ENCODE measurements at regions not wholly inside any gene's neighbourhood (a gene's known extent, or its start where the extent isn't known, plus 50 kb on each side); places are given as distances from the start of the nearest gene placed in this dataset.

DNA sequence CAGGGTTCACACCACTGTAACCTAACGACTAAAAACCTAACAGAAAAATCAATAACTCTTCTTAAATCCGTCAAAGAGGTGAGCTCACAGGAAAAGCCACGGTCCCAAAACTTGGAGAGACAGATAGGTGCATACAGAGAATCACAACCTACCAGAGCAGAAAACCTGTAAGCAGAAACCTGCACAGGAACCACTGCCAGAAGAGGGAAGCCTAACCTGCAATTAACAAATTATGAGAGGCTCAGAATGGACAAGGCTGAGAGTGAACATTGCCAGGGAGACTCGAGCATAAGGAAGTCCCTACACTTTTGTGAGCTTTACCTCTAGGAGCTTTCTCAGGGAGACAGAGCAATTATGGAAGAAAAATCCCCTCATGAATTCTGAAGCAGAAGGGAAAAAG, 156.2 kb upstream of the NETO1 start (continued):
- TF ChIP-seq ARNTL (CRISPR knock-in tag; IDR thresholded peaks at IDR 0.05; ENCODE audit: borderline replicate concordance, low read depth), result no peak

DNA sequence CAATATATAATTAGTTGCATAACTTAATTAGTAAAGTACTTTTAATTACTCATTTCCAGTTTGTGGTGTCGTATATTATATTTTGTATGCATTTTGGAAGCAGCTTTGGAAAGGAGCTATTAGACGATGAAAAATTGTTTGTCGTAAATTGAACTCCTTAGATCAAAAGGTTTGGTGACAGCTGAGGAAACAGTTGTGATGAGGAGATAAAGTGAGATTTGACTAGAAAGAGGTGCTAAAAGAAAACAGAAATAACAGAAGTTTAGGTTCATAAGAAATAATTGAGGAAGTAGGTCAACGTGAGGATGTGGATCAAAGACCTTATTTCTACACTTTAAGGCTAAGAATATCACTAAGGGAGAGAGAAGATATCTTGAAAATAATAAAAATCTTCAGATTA, 141.9 kb upstream of the NETO1 start:
- no peak for TF ChIP-seq PPARA (CRISPR knock-in tag; IDR thresholded peaks at IDR 0.05; ENCODE audit: borderline replicate concordance)
- TF ChIP-seq, protein P1, sequence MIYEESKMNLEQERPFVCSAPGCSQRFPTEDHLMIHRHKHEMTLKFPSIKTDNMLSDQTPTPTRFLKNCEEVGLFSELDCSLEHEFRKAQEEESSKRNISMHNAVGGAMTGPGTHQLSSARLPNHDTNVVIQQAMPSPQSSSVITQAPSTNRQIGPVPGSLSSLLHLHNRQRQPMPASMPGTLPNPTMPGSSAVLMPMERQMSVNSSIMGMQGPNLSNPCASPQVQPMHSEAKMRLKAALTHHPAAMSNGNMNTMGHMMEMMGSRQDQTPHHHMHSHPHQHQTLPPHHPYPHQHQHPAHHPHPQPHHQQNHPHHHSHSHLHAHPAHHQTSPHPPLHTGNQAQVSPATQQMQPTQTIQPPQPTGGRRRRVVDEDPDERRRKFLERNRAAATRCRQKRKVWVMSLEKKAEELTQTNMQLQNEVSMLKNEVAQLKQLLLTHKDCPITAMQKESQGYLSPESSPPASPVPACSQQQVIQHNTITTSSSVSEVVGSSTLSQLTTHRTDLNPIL (CRISPR knock-in tag; IDR thresholded peaks at IDR 0.05; ENCODE audit: low read depth), result no peak
- TF ChIP-seq TOX (CRISPR knock-in tag; IDR thresholded peaks at IDR 0.05; ENCODE audit: borderline replicate concordance), result no peak
- TF ChIP-seq, protein P2, sequence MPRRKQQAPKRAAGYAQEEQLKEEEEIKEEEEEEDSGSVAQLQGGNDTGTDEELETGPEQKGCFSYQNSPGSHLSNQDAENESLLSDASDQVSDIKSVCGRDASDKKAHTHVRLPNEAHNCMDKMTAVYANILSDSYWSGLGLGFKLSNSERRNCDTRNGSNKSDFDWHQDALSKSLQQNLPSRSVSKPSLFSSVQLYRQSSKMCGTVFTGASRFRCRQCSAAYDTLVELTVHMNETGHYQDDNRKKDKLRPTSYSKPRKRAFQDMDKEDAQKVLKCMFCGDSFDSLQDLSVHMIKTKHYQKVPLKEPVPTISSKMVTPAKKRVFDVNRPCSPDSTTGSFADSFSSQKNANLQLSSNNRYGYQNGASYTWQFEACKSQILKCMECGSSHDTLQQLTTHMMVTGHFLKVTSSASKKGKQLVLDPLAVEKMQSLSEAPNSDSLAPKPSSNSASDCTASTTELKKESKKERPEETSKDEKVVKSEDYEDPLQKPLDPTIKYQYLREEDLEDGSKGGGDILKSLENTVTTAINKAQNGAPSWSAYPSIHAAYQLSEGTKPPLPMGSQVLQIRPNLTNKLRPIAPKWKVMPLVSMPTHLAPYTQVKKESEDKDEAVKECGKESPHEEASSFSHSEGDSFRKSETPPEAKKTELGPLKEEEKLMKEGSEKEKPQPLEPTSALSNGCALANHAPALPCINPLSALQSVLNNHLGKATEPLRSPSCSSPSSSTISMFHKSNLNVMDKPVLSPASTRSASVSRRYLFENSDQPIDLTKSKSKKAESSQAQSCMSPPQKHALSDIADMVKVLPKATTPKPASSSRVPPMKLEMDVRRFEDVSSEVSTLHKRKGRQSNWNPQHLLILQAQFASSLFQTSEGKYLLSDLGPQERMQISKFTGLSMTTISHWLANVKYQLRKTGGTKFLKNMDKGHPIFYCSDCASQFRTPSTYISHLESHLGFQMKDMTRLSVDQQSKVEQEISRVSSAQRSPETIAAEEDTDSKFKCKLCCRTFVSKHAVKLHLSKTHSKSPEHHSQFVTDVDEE (CRISPR knock-in tag; IDR thresholded peaks at IDR 0.05), result no peak
- no peak for TF ChIP-seq ARNTL (CRISPR knock-in tag; IDR thresholded peaks at IDR 0.05; ENCODE audit: borderline replicate concordance, low read depth)
- no peak for TF ChIP-seq GLIS3 (CRISPR knock-in tag; IDR thresholded peaks at IDR 0.05)
- TF ChIP-seq TCF4 (CRISPR knock-in tag; IDR thresholded peaks at IDR 0.05; ENCODE audit: borderline replicate concordance), result no peak
- TF ChIP-seq RARB (CRISPR knock-in tag; IDR thresholded peaks at IDR 0.05), result no peak
- no peak for ATAC-seq

DNA sequence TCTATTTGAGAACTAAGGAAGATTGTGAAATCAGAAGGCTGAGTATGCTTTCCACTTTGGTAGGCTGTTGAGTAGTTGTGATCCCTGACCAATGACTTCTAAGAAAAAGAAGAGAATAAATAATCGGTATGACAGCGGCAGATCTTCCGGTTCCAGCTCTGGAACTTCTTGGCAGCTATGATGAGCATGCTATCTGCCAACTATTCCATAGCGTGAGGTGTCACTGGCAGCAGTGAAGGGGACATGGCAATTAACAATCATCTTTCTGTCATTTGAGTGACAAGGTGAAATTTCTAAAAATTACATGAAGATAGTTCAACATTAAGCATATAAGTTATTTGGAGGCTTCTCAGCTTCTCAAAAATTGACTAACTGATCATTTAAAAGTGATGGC, 140.1 kb upstream of the NETO1 start:
- TF ChIP-seq ZNF8 (CRISPR knock-in tag; IDR thresholded peaks at IDR 0.05), result no peak
- no peak for TF ChIP-seq ISL1 (CRISPR knock-in tag; IDR thresholded peaks at IDR 0.05)
- no peak for TF ChIP-seq BACH2 (CRISPR knock-in tag; IDR thresholded peaks at IDR 0.05; ENCODE audit: borderline replicate concordance)
- no peak for ATAC-seq

DNA sequence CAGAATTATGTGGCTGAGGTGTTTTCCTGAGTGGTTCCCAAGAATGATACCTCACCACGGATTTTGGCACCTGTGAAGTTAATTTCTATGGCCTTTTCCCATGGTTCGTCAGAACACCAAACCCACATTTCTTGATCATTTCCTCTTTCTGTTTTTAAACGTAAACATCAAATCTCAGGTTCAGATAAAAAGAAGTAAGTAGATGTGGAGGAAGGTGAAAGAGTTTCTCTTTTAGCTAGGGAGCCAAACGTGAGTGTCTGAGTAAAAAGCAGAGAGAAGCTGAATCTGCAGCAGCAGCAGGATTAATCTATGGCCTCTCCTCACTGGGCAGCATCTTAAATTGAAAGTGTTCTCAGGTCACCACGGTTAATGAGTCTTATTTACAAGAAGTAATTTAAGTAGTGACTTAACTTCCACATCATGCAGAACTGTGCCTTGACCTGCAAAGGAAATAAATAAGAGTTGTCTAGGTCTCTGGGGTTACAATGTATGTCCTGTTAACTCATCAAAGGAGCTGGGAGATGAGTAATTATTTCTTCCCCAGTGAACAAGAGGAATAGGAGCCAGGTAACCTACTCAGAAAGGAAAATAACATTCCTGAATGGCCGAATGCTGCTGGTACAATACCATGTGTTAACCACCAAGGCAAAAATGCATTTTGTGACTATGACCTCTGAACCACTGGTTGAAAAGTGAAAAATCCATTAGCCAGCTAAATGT, 139.6 kb upstream of the NETO1 start:
- TF ChIP-seq ZFP3 (CRISPR knock-in tag; IDR thresholded peaks at IDR 0.05), result no peak
- no peak for TF ChIP-seq ARNTL (CRISPR knock-in tag; IDR thresholded peaks at IDR 0.05; ENCODE audit: borderline replicate concordance, low read depth)
- TF ChIP-seq, protein P3, sequence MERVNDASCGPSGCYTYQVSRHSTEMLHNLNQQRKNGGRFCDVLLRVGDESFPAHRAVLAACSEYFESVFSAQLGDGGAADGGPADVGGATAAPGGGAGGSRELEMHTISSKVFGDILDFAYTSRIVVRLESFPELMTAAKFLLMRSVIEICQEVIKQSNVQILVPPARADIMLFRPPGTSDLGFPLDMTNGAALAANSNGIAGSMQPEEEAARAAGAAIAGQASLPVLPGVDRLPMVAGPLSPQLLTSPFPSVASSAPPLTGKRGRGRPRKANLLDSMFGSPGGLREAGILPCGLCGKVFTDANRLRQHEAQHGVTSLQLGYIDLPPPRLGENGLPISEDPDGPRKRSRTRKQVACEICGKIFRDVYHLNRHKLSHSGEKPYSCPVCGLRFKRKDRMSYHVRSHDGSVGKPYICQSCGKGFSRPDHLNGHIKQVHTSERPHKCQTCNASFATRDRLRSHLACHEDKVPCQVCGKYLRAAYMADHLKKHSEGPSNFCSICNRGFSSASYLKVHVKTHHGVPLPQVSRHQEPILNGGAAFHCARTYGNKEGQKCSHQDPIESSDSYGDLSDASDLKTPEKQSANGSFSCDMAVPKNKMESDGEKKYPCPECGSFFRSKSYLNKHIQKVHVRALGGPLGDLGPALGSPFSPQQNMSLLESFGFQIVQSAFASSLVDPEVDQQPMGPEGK (CRISPR knock-in tag; IDR thresholded peaks at IDR 0.05; ENCODE audit: borderline replicate concordance), result no peak
- TF ChIP-seq ZNF8 (CRISPR knock-in tag; IDR thresholded peaks at IDR 0.05), result no peak
- no peak for TF ChIP-seq SNAI2 (CRISPR knock-in tag; IDR thresholded peaks at IDR 0.05)
- no peak for TF ChIP-seq BACH2 (CRISPR knock-in tag; IDR thresholded peaks at IDR 0.05; ENCODE audit: borderline replicate concordance)
- no peak for TF ChIP-seq ZNF565 (CRISPR knock-in tag; conservative IDR thresholded peaks at IDR 0.05; ENCODE audit: low read depth)
- TF ChIP-seq, protein P4, sequence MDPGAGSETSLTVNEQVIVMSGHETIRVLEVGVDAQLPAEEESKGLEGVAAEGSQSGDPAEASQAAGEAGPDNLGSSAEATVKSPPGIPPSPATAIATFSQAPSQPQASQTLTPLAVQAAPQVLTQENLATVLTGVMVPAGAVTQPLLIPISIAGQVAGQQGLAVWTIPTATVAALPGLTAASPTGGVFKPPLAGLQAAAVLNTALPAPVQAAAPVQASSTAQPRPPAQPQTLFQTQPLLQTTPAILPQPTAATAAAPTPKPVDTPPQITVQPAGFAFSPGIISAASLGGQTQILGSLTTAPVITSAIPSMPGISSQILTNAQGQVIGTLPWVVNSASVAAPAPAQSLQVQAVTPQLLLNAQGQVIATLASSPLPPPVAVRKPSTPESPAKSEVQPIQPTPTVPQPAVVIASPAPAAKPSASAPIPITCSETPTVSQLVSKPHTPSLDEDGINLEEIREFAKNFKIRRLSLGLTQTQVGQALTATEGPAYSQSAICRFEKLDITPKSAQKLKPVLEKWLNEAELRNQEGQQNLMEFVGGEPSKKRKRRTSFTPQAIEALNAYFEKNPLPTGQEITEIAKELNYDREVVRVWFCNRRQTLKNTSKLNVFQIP (CRISPR knock-in tag; IDR thresholded peaks at IDR 0.05; ENCODE audit: borderline replicate concordance, low read depth), result no peak
- no peak for TF ChIP-seq CSDC2 (CRISPR knock-in tag; IDR thresholded peaks at IDR 0.05)
- TF ChIP-seq GLIS3 (CRISPR knock-in tag; IDR thresholded peaks at IDR 0.05), result no peak
- TF ChIP-seq PPARA (CRISPR knock-in tag; IDR thresholded peaks at IDR 0.05; ENCODE audit: borderline replicate concordance), result no peak
- no peak for TF ChIP-seq ZNF70 (CRISPR knock-in tag; IDR thresholded peaks at IDR 0.05)
- no peak for TF ChIP-seq ISL1 (CRISPR knock-in tag; IDR thresholded peaks at IDR 0.05)
- no peak for TF ChIP-seq RARB (CRISPR knock-in tag; IDR thresholded peaks at IDR 0.05)
- TF ChIP-seq, protein P1 (CRISPR knock-in tag; IDR thresholded peaks at IDR 0.05; ENCODE audit: low read depth), result no peak
- TF ChIP-seq, protein P2 (CRISPR knock-in tag; IDR thresholded peaks at IDR 0.05), result no peak
- no peak for TF ChIP-seq ESRRG (CRISPR knock-in tag; IDR thresholded peaks at IDR 0.05)
- TF ChIP-seq OSR1 (CRISPR knock-in tag; IDR thresholded peaks at IDR 0.05), result no peak
- no peak for ATAC-seq
